ENCODE measurements at regions not wholly inside any gene's neighbourhood (a gene's known extent, or its start where the extent isn't known, plus 50 kb on each side); places are given as distances from the start of the nearest gene placed in this dataset.

GRCh38 chr15:38073178-38073946 lies 138.9 kb downstream of the TMCO5A start:
- H3K4me3 ChIP-seq (ENCODE audit: control insufficient read depth in 1 of 7, extremely low read depth in 1 of 7, insufficient read depth in 4 of 7, low read depth in 2 of 7, low read length in 6 of 7): peak overlapping the region in 6 of 7 experiments; percentile 36 to 79 (median 69)
- peaks cover 0 to 2% (median 0%) of the 10 kb centered on the region in 5 experiments for H3K27me3 ChIP-seq (replicated peaks in 2 of 5; ENCODE audit: control insufficient read depth in 4 of 5, insufficient read depth in 5 of 5, low read length in 4 of 5)
- no peak overlapping the region for H3K27ac ChIP-seq (ENCODE audit: insufficient read depth in 1 of 2, low read depth in 1 of 2, low read length in 2 of 2, poor library complexity in 1 of 2, severe bottlenecking in 2 of 2)
- 40% methylated on average over 16 of the region's 19 CpGs for WGBS (ENCODE audit: insufficient coverage)
- H3K4me1 ChIP-seq (ENCODE audit: control extremely low read depth in 1 of 4, control insufficient read depth in 4 of 4, insufficient read depth in 4 of 4, low read length in 3 of 4): peaks cover 8 to 34% (median 27%) of the 10 kb centered on the region in 4 experiments
- DNase-seq: no peak
- no peaks in the 10 kb centered on the region for H3K36me3 ChIP-seq (ENCODE audit: control insufficient read depth in 4 of 4, insufficient read depth in 4 of 4, low read length in 3 of 4)
- no peaks in the 10 kb centered on the region for H3K9me3 ChIP-seq (ENCODE audit: control extremely low read depth in 1 of 5, control insufficient read depth in 4 of 5, insufficient read depth in 2 of 5, low read depth in 1 of 5, low read length in 4 of 5)
- ChIA-PET POLR2A (interaction anchor here (0.7 kb wide), 1 partner anchor 11 kb away, joined by 3 read pairs; no protein-coding TSS in a partner anchor), CTCF (interaction anchor here (0.7 to 1.2 kb wide), 2 partner anchors 11 to 179 kb away, joined by 3 read pairs; partner anchors contain the start of gene SPRED1)

DNA sequence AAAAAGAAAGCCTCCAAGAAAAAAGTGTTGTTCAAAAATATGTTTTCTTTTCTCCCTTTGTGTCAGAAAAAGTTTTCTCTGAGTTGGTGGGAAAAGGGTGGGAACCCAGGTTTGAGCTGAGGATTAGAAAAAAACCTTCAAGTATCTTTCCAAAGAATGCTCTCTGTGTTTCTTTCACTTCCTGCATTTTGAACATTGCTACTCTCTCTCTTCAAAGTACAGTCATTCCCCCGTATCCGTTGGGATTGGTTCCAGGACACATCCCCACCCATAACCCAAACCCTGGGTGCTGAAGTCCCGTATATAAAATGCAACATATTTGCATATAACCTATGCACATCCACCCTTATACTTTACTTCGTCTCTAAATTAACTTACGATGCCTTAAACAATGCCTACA lies 139.6 kb downstream of the TMCO5A start:
- ChIA-PET POLR2A (interaction anchor here (0.6 kb wide), 1 partner anchor 177 kb away, joined by 3 read pairs; no protein-coding TSS in a partner anchor), CTCF (interaction anchor here (0.7 to 1.2 kb wide), 2 partner anchors 11 to 178 kb away, joined by 3 read pairs; partner anchors contain the start of gene SPRED1)
- Histone ChIP-seq H3K27ac (ENCODE audit: insufficient read depth in 1 of 2, low read depth in 1 of 2, low read length in 2 of 2, poor library complexity in 1 of 2, severe bottlenecking in 2 of 2) (no peak overlapping the region), H3K27me3 (replicated peaks in 2 of 5; ENCODE audit: control insufficient read depth in 4 of 5, insufficient read depth in 5 of 5, low read length in 4 of 5) (peaks cover 0 to 2% (median 0%) of the 10 kb centered on the region in 5 experiments), H3K4me3 (ENCODE audit: control insufficient read depth in 1 of 7, extremely low read depth in 1 of 7, insufficient read depth in 4 of 7, low read depth in 2 of 7, low read length in 6 of 7) (no peak overlapping the region), H3K9me3 (ENCODE audit: control extremely low read depth in 1 of 5, control insufficient read depth in 4 of 5, insufficient read depth in 2 of 5, low read depth in 1 of 5, low read length in 4 of 5) (no peaks in the 10 kb centered on the region), H3K4me1 (ENCODE audit: control extremely low read depth in 1 of 4, control insufficient read depth in 4 of 4, insufficient read depth in 4 of 4, low read length in 3 of 4) (peaks cover 10 to 28% (median 21%) of the 10 kb centered on the region in 4 experiments), H3K36me3 (ENCODE audit: control insufficient read depth in 4 of 4, insufficient read depth in 4 of 4, low read length in 3 of 4) (no peaks in the 10 kb centered on the region)
- WGBS (ENCODE audit: insufficient coverage): 96% methylated on average over 4 of the region's 5 CpGs
- no peak for DNase-seq

- POLR2A ChIA-PET: no interaction called here
- H3K27me3 ChIP-seq (replicated peaks in 2 of 5; ENCODE audit: control insufficient read depth in 4 of 5, insufficient read depth in 5 of 5, low read length in 4 of 5): peaks cover 0 to 2% (median 0%) of the 10 kb centered on the region in 5 experiments
- no peaks in the 10 kb centered on the region for H3K36me3 ChIP-seq (ENCODE audit: control insufficient read depth in 4 of 4, insufficient read depth in 4 of 4, low read length in 3 of 4)
- CTCF ChIA-PET: interaction anchor here (1.2 to 1.4 kb wide), 3 partner anchors 9 to 12 kb away, joined by 3 to 5 read pairs (median 4); no protein-coding TSS in a partner anchor
- WGBS (ENCODE audit: insufficient coverage): 100% methylated on average over 4 of the region's 5 CpGs
- H3K4me1 ChIP-seq (ENCODE audit: control extremely low read depth in 1 of 4, control insufficient read depth in 4 of 4, insufficient read depth in 4 of 4, low read length in 3 of 4): peaks cover 6 to 17% (median 12%) of the 10 kb centered on the region in 4 experiments
- H3K4me3 ChIP-seq (ENCODE audit: control insufficient read depth in 1 of 7, extremely low read depth in 1 of 7, insufficient read depth in 4 of 7, low read depth in 2 of 7, low read length in 6 of 7): no peak overlapping the region
- no peaks in the 10 kb centered on the region for H3K9me3 ChIP-seq (ENCODE audit: control extremely low read depth in 1 of 5, control insufficient read depth in 4 of 5, insufficient read depth in 2 of 5, low read depth in 1 of 5, low read length in 4 of 5)
- DNase-seq: no peak
- H3K27ac ChIP-seq (ENCODE audit: insufficient read depth in 1 of 2, low read depth in 1 of 2, low read length in 2 of 2, poor library complexity in 1 of 2, severe bottlenecking in 2 of 2): no peak overlapping the region
Observed at GRCh38 chr15:38075466-38075865, 141.0 kb downstream of the TMCO5A start.

GRCh38 chr15:38076786-38077185 lies 142.3 kb downstream of the TMCO5A start:
- H3K27ac ChIP-seq (ENCODE audit: insufficient read depth in 1 of 2, low read depth in 1 of 2, low read length in 2 of 2, poor library complexity in 1 of 2, severe bottlenecking in 2 of 2): no peak overlapping the region
- no peak for DNase-seq
- ChIA-PET POLR2A (no interaction called here), CTCF (no interaction called here)
- no peaks in the 10 kb centered on the region for H3K36me3 ChIP-seq (ENCODE audit: control insufficient read depth in 4 of 4, insufficient read depth in 4 of 4, low read length in 3 of 4)
- H3K27me3 ChIP-seq (replicated peaks in 2 of 5; ENCODE audit: control insufficient read depth in 4 of 5, insufficient read depth in 5 of 5, low read length in 4 of 5): peaks cover 0 to 2% (median 0%) of the 10 kb centered on the region in 5 experiments
- WGBS (ENCODE audit: insufficient coverage): 85% methylated on average over 8 of the region's 10 CpGs
- no peak overlapping the region for H3K4me3 ChIP-seq (ENCODE audit: control insufficient read depth in 1 of 7, extremely low read depth in 1 of 7, insufficient read depth in 4 of 7, low read depth in 2 of 7, low read length in 6 of 7)
- peaks cover 6 to 14% (median 11%) of the 10 kb centered on the region in 4 experiments for H3K4me1 ChIP-seq (ENCODE audit: control extremely low read depth in 1 of 4, control insufficient read depth in 4 of 4, insufficient read depth in 4 of 4, low read length in 3 of 4)
- H3K9me3 ChIP-seq (ENCODE audit: control extremely low read depth in 1 of 5, control insufficient read depth in 4 of 5, insufficient read depth in 2 of 5, low read depth in 1 of 5, low read length in 4 of 5): no peaks in the 10 kb centered on the region

DNA sequence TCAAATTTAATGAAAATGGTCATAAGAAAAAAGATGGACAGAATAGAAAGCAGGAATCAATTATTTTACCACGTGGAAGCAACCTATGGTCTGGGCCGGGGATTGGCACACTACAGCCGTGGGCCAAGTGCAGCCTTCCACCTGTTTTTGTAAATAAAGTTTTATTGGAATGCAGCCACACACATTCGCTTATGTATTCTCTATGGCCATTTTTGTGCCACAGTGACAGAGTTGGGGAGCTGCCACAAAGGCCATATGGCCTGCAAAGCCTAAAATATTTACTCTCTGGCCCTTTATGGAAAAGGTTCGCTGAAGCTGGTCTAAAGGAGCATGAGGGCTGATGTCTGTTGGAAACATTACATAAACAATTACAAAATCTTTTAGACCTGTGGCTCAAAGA lies 144.8 kb downstream of the TMCO5A start:
- DNase-seq: no peak
- Histone ChIP-seq H3K27ac (ENCODE audit: insufficient read depth in 1 of 2, low read depth in 1 of 2, low read length in 2 of 2, poor library complexity in 1 of 2, severe bottlenecking in 2 of 2) (no peak overlapping the region), H3K27me3 (replicated peaks in 2 of 5; ENCODE audit: control insufficient read depth in 4 of 5, insufficient read depth in 5 of 5, low read length in 4 of 5) (peaks cover 0 to 2% (median 0%) of the 10 kb centered on the region in 5 experiments), H3K9me3 (ENCODE audit: control extremely low read depth in 1 of 5, control insufficient read depth in 4 of 5, insufficient read depth in 2 of 5, low read depth in 1 of 5, low read length in 4 of 5) (no peaks in the 10 kb centered on the region), H3K4me1 (ENCODE audit: control extremely low read depth in 1 of 4, control insufficient read depth in 4 of 4, insufficient read depth in 4 of 4, low read length in 3 of 4) (peaks cover 4 to 12% (median 6%) of the 10 kb centered on the region in 4 experiments), H3K4me3 (ENCODE audit: control insufficient read depth in 1 of 7, extremely low read depth in 1 of 7, insufficient read depth in 4 of 7, low read depth in 2 of 7, low read length in 6 of 7) (no peak overlapping the region), H3K36me3 (ENCODE audit: control insufficient read depth in 4 of 4, insufficient read depth in 4 of 4, low read length in 3 of 4) (no peaks in the 10 kb centered on the region)
- 98% methylated on average over 4 of the region's 5 CpGs for WGBS (ENCODE audit: insufficient coverage)
- POLR2A ChIA-PET: no interaction called here
- CTCF ChIA-PET: no interaction called here

- POLR2A ChIA-PET: no interaction called here
Observed at GRCh38 chr15:38080651-38081275, 146.3 kb downstream of the TMCO5A start.

More at GRCh38 chr15:38080651-38081275, 146.3 kb downstream of the TMCO5A start:
- H3K4me1 ChIP-seq (ENCODE audit: control extremely low read depth in 1 of 4, control insufficient read depth in 4 of 4, insufficient read depth in 4 of 4, low read length in 3 of 4): peaks cover 15 to 23% (median 20%) of the 10 kb centered on the region in 4 experiments
- DNase-seq: no peak
- 80% methylated on average over 1 of the region's 3 CpGs for WGBS (ENCODE audit: insufficient coverage)
- CTCF ChIA-PET: no interaction called here
- no peak overlapping the region for H3K4me3 ChIP-seq (ENCODE audit: control insufficient read depth in 1 of 7, extremely low read depth in 1 of 7, insufficient read depth in 4 of 7, low read depth in 2 of 7, low read length in 6 of 7)
- H3K27ac ChIP-seq (ENCODE audit: insufficient read depth in 1 of 2, low read depth in 1 of 2, low read length in 2 of 2, poor library complexity in 1 of 2, severe bottlenecking in 2 of 2): no peak overlapping the region
- H3K27me3 ChIP-seq (replicated peaks in 2 of 5; ENCODE audit: control insufficient read depth in 4 of 5, insufficient read depth in 5 of 5, low read length in 4 of 5): peaks cover 0 to 2% (median 0%) of the 10 kb centered on the region in 5 experiments
- no peaks in the 10 kb centered on the region for H3K36me3 ChIP-seq (ENCODE audit: control insufficient read depth in 4 of 4, insufficient read depth in 4 of 4, low read length in 3 of 4)
- H3K9me3 ChIP-seq (ENCODE audit: control extremely low read depth in 1 of 5, control insufficient read depth in 4 of 5, insufficient read depth in 2 of 5, low read depth in 1 of 5, low read length in 4 of 5): no peaks in the 10 kb centered on the region
